Keratinocyte (primary cell): ENCODE measurements at regions not wholly inside any gene's neighbourhood (a gene's known extent, or its start where the extent isn't known, plus 50 kb on each side); places are given as distances from the start of the nearest gene placed in this dataset.

ENCODE experiments used
- EZH2 ChIP-seq: IDR thresholded peaks from one replicate; pipeline ENCODE4 v1.6.1; 2012; ENCODE audit warnings: inconsistent platforms, mild to moderate bottlenecking, low read length, moderate library complexity
- TF ChIP-seq, protein P1 (sequence below), 3 experiments: IDR thresholded peaks in 1 of 3; conservative IDR thresholded peaks in 1 of 3; optimal IDR thresholded peaks in 1 of 3; 2 replicates in 2 of 3; 3 replicates in 1 of 3; pipeline versions ENCODE3 to v1.5.1; 2011; ENCODE audit warnings: low read length in 3 of 3, mild to moderate bottlenecking in 3 of 3, moderate library complexity in 2 of 3, control low read depth in 1 of 3, inconsistent platforms in 1 of 3; ENCODE audit not compliant: insufficient read depth in 2 of 3; ENCODE audit errors: extremely low read depth in 1 of 3

DNA sequence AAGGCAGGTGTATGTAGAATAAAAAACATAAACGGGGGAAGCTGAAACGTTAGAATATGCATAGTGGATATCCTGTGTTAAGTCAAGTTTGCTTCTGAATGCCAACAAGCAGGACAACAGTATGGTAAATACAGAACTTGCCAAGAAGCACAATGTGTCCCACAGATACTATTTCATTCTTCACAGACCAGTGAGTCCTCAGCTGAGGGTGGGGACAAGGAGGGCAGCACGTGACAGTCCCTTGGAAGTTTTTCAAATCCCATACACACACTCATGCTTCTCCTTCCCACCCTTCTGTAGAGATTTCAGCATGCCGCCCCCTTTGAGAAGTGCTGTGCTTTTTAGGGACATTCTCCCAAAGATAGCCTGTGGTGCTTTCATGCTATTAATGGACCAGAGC lies 268.5 kb upstream of the ECI2 start:
- TF ChIP-seq, protein P1, sequence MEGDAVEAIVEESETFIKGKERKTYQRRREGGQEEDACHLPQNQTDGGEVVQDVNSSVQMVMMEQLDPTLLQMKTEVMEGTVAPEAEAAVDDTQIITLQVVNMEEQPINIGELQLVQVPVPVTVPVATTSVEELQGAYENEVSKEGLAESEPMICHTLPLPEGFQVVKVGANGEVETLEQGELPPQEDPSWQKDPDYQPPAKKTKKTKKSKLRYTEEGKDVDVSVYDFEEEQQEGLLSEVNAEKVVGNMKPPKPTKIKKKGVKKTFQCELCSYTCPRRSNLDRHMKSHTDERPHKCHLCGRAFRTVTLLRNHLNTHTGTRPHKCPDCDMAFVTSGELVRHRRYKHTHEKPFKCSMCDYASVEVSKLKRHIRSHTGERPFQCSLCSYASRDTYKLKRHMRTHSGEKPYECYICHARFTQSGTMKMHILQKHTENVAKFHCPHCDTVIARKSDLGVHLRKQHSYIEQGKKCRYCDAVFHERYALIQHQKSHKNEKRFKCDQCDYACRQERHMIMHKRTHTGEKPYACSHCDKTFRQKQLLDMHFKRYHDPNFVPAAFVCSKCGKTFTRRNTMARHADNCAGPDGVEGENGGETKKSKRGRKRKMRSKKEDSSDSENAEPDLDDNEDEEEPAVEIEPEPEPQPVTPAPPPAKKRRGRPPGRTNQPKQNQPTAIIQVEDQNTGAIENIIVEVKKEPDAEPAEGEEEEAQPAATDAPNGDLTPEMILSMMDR (optimal IDR thresholded peaks at IDR 0.05 in 1 of 3, IDR thresholded peaks at IDR 0.05 in 1 of 3, conservative IDR thresholded peaks at IDR 0.05 in 1 of 3; ENCODE audit: extremely low read depth in 1 of 3, insufficient read depth in 2 of 3, low read length in 3 of 3) = no peak
- no peak for TF ChIP-seq EZH2
